D721Med (cell line): ENCODE measurements at regions not wholly inside any gene's neighbourhood (a gene's known extent, or its start where the extent isn't known, plus 50 kb on each side); places are given as distances from the start of the nearest gene placed in this dataset.

Experiments used
- DNase-seq: peaks from one replicate; pipeline ENCODE4 v3.0.0; 2011; ENCODE audit warnings: low spot score; ENCODE audit not compliant: insufficient read length
- FAIRE-seq: peaks from 2 replicates; lab custom pipeline; 2011; peaks lifted over from hg19 to GRCh38; lab: Jason Lieb, UNC
- TF ChIP-seq, protein P1 (sequence below): IDR thresholded peaks from 2 replicates; pipeline ENCODE4 v1.5.1; 2012; ENCODE audit warnings: mild to moderate bottlenecking, control low read depth; ENCODE audit not compliant: insufficient read depth; ENCODE audit errors: missing control alignments

DNA sequence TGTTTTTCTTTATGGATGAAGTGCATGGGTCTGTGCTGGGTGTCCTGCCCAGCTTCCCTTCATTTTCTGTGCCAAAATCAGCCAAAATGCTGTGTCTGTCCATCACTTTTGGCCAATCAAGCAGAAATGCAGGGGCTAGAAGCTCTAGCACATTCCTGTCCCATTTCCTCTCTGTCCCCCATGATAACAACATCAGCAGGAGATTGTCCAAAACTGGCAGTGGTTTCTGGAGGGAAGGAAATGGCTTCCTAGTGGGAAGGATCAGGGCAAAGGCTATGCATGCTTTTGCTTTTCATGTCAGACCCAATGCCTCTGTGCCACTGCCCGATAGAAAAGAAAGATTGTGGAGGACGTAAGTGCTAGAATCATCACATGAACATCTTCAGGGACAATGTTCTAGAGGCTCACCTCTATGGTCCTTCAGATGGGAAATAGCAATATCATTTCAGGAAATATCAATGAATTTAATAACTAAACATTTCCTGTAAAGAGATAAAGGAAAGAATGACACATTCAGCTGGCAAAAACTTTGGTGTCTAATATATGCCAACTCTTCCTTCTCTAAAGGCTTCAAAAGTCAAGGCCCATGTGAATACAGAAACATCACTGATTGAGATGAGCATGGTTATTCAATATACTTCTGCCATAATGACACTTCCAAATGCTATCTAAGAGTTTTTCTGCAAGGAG is 107.5 kb downstream of the SETD4 start:
- DNase-seq (no peak), FAIRE-seq (no peak)
- TF ChIP-seq, protein P1, sequence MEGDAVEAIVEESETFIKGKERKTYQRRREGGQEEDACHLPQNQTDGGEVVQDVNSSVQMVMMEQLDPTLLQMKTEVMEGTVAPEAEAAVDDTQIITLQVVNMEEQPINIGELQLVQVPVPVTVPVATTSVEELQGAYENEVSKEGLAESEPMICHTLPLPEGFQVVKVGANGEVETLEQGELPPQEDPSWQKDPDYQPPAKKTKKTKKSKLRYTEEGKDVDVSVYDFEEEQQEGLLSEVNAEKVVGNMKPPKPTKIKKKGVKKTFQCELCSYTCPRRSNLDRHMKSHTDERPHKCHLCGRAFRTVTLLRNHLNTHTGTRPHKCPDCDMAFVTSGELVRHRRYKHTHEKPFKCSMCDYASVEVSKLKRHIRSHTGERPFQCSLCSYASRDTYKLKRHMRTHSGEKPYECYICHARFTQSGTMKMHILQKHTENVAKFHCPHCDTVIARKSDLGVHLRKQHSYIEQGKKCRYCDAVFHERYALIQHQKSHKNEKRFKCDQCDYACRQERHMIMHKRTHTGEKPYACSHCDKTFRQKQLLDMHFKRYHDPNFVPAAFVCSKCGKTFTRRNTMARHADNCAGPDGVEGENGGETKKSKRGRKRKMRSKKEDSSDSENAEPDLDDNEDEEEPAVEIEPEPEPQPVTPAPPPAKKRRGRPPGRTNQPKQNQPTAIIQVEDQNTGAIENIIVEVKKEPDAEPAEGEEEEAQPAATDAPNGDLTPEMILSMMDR, result no peak

DNA sequence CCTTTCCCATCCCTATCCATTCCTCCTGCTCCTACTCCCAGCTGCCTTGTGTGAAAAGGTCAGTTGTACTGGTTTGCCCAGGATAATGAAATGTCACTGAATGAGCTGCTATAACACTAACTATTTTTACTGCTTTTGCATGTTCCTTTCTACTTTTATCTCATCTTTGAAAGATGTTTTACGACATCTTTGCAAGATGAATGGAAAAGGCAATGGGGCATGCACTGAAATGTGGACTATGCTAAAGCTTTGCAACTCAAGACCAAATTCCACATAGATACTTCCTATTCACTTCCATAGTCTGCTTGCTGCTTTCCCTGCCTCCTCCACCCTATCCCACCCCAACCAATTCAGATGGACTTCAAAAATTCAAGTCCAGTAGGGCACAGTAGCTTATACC is 111.3 kb downstream of the SETD4 start:
- no peak for FAIRE-seq
- TF ChIP-seq, protein P1, result no peak

DNA sequence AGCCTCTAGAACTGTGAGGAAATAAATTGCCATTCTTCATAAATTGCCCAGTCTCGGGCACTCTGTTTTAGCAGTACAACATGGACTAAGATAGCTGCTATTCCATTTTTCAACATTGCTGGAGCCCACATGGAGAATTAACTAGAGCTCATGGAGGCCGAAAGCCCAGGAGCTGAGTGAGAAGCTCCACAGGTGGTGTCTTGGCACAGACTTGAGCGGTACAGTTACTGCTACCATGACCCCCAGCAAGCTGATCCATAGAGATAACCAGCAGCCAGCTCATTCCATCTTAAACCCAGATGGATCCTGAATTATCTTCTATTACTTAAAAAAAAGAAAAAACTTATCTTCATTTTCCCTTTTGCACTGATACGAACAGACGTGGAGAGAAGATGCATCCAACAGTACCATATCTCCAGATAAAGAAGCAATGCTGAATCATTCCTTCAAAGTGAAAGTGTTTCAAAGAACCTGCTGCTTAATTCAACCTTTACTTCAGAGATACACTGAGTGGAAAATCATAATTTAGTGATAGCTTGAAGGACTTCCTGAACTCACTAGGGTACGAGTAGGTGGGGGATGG is 115.1 kb downstream of the SETD4 start:
- TF ChIP-seq, protein P1, result no peak
- DNase-seq (no peak), FAIRE-seq (no peak)

More for the DNA sequence above, 111.3 kb downstream of the SETD4 start:
- DNase-seq, result no peak

DNA sequence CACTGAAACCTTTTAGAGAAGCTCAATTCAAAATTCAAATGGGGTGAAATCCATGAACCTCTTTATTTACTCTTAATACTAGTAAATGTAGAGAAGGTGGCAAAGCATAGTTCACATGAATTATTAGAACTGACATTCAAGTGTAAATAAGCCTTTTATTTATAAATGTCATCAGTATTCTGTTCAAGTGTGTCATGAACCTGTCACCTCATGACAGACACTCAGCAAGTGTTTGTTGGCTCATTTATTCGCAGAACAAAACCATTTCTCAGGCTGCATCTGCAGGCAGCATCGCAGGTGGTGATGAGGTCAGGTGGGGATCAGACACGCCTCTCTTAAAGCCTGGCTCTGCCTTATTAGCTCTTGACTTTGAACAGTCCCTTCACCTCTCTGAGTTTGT is 116.6 kb downstream of the SETD4 start:
- TF ChIP-seq, protein P1, result no peak
- no peak for DNase-seq
- no peak for FAIRE-seq

DNA sequence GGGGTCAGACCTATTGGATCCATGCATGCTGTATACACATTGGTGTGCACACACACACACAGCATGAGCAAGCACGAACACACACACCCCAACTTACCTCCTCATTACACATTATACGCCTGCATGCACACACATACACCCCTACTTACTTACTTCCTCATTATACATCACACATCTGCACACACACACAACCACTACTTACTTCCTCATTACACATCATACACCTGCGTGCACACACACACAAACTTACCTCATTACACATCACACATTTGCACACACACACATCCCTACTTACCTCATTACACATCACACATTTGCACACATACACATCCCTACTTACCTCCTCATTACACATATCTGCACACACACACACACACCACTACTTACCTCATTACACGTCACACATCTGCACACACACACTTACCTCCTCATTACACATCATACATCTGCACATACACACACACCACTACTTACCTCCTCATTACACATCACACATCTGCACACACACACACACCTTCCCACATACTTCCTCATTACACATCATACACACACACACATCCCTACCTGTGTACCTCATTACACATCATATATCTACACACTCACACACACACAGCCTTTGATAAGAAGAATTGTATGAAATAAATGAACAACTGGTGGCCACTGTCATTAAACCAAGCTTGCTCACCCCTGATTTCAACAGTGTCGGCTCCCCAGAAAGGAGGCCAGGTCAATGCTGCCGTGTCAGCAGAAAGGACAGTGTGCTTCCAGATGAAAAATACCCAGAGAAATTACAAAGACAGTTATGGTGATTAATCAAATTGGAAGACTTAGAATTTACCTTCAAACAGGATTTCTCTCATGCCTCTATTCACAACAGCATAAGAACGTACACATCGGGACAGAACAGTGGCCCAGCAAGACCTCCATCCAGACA is 117.8 kb downstream of the SETD4 start:
- TF ChIP-seq, protein P1, result no peak
- no peak for DNase-seq
- no peak for FAIRE-seq

DNA sequence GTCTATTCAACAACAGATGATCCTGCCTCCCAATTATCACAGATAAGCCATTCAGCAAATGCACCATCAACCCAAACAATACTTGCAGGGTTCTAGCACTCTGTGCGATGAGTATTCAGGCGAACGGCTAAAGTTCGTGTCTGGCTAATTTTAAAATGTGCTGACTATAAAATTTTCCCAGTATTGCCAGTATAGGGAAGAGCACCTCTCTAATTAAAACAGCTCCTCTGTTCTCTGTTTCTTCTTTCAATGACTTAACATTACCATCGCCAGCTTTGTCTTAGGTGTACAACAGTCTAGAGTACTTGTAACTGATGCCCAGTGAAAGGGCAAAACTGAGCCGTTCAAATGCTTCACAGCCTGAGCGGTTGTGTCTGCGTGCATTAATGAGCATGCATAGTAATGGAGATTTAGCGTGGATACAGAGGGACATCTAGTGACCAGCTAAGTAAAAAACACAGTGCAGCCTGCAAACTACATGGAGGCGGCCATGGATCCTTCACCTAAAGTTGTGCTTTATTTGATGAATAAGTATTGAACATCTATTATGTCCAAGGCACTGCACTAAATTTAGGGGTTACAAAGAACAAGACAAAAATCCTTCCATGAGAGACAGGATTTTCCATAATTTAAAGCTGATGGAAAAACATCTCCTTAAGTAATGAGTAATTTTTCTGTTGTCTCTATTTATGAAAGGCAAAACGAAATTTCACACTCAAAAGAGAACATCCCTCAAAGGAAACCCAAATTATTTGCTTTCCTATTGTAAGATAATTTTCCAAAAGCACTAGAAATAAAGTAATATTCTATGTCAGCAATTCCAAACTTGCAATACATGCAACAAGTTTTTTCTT is 120.0 kb downstream of the SETD4 start:
- FAIRE-seq, result no peak
- DNase-seq, result no peak
- TF ChIP-seq, protein P1, result peak; percentile 68
